Islet of Langerhans (tissue), 1 donor: ENCODE measurements at regions not wholly inside any gene's neighbourhood (a gene's known extent, or its start where the extent isn't known, plus 50 kb on each side); places are given as distances from the start of the nearest gene placed in this dataset.

ENCODE experiments used
- FAIRE-seq: peaks from one replicate; lab custom pipeline; 2011; peaks lifted over from hg19 to GRCh38; lab: Jason Lieb, UNC

- no peak for FAIRE-seq
These were observed 163.8 kb upstream of the KLF14 start for GRCh38 chr7:130897515-130898419.

DNA sequence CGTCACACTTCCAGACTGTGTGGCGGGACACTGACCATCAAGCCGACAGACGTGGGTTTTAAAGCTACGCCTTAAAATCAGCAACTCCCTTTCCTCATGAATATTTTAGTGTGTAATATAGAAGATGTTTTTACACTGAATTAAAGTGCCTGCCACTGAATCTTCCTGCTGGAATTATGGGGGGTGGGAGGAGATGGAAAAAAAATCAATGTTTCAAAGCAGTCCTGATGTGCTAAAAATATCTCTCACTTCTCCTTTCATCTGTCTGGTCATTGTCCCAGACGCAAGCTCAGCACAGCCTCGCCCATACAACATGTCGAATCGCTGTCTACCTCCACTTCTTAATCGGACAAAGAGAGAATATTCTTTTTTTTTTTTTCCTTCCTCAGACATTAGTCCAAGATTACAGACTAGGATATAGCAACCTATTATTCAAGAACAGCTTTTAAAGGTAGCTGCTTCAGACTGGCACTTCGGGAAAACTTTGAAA, 165.1 kb upstream of the KLF14 start:
- no peak for FAIRE-seq

DNA sequence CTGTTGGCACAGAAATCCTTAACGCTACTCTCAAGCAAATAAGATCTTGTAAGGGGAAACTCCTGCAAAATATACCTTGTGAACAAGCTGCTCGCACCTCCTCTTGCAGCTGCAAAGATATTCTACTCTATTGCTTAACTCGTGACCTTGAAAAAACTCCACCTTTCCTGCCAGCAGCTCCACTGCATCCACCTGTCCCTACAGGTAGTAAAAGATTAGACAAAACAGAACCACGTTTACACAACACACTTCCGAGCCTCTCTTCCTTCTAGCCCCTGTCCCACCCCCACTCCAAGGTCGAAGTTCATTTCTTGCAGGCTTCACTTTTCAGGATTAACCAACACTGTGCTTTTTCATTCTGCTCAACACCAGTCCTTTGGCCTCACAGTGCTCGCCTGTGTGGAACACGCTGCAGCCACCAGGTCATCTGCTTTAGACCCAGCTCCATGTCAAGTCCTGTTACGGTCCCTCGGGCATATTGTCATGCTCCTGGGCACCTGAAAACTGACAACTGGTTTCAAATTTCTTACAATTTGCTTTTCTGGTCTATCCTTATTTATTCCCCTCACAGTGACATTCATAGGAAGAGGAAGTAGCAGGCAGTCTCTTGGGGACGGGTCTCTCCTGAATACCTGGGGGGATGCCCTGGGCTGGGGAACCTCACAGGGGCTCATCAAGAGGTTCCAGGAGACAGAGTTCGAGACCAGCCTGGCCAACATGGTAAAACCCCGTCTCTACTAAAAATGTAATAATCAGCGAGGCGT, 165.8 kb upstream of the KLF14 start:
- FAIRE-seq = no peak

GRCh38 chr7:130900471-130901076, 166.6 kb upstream of the KLF14 start:
- no peak for FAIRE-seq

DNA sequence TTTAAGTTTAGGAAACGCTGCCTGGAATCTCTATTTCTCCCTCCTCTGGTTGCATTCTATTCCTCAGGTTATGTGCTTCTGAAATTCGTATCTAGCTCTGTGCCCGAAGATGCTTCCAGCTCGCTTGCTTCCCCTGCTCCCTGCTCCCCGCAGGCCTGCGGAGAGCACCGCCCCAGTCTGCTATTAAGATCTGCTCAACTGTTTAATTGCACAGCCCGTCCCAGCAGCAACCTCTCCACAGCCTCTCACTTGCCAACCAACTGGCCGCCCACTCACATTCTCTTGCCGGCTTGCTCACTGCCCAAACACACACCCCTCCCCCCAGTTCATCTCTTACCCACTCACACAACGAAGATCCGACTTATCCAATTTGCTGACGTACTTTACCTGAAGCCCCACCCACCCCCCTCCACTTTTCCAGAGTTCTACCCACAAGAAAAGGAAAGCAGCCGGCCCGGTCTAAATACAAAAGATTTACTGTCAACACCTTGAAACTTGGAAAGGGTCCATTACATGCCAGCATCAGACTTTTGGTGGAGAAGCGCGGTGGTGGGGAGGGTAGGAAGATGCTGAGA, 167.3 kb upstream of the KLF14 start:
- no peak for FAIRE-seq

- no peak for FAIRE-seq
These were observed 168.8 kb upstream of the KLF14 start for GRCh38 chr7:130902755-130903357.

- no peak for FAIRE-seq
These were observed 169.5 kb upstream of the KLF14 start for GRCh38 chr7:130903358-130903974.

DNA sequence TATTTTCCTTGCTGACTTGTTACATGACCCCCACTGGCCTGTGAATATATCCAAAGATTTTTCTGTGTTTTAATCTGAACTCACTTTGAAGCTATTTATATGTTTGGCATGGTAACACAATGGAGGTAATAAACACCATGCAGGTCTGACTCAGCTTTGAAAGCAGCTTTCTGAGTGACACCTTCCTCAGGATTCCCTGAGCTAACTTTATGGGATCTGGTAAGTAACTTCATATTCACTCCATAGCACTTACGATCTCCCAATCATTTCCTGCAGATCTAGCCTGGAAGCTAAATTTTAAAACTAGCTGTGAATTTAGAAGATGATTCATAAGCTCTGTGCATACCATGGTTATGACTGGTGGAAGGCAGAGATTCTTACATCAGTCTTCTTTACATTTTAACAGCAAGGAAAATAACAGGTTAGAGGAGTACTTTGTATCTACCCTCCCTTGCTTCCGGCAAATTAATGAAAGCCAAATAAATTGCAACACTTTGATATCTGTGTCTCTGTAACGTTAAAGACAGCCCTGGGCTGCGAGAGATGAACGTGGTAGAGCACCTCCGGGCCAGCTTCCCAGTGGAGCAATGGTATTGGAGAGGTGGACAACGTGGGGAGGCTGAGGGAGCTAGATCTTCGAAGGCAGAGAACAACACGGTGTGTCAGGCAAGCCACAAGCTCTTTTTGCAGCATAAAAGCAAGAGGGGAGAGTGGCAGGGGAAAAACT, 170.2 kb upstream of the KLF14 start:
- no peak for FAIRE-seq

DNA sequence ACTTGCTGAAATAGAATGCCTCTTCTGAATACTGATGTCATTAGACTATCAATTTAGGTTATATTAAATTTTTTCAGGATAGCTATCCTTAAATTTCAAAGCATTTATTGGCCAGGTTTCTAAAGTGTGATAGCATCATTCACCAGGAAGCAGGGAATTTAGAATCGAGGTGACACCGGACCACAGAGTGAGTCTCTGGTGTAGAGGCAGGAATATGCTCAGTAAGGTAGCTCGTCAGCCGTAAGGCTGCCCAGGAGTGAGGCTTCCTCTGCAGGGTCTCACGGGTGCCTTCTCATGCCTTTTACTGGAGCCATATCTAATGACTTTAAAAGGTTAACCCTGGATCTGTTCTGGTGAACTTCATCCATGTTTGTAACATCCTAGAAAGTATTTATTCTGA, 170.8 kb upstream of the KLF14 start:
- no peak for FAIRE-seq

- FAIRE-seq = no peak
These were observed 172.6 kb upstream of the KLF14 start for GRCh38 chr7:130906575-130906974.

DNA sequence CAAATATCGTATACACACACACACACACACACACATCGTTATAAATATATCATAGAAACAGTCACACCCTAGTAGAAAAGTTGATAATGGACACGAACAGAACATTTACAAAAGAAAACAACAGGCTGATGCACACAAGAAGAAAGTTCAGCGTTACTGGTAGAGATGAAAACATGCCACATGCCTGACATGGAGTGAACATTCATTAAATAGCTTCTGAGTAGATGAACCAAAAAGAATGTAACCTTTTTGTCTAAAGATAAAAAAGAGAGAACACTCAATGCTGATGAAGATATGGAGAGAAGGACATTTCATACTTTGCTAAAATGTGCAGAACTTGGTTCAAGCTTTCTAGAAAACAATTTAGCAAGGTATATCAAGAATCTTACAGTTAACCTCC, 173.4 kb upstream of the KLF14 start:
- no peak for FAIRE-seq

DNA sequence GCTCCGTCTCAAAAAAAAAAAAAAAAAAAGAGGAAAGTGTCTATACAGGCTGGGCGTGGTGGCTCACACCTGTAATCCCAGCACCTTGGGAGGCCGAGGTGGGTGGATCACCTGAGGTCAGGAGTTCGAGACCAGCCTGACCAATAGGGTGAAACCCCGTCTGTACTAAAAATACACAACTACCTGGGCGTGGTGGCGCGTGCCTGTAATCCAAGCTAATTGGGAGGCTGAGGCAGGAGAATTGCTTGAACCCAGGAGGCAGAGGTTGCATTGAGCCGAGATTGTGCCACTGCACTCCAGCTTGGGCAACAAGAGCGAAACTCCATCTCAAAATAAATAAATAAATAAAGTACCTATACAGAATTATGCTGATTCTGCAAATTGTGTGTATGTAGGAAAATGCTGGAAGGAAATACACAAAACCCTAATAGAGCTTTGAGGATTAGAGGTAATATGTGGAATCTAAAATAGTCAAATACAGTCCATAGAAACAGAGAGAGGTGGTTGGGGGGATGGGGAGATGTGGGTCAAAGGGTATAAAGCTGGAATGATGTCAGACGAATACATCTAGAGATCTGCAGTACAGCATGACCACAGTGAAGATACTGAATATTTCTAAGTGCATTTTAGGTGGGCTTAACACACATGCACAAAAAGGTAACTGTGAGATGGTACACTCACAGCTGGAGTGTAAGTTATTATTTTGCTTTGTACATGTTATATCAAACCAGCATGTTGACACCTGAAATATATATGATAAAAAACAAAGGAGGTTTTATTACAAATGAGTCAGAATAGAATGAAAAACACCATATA, 174.5 kb upstream of the KLF14 start:
- no peak for FAIRE-seq

DNA sequence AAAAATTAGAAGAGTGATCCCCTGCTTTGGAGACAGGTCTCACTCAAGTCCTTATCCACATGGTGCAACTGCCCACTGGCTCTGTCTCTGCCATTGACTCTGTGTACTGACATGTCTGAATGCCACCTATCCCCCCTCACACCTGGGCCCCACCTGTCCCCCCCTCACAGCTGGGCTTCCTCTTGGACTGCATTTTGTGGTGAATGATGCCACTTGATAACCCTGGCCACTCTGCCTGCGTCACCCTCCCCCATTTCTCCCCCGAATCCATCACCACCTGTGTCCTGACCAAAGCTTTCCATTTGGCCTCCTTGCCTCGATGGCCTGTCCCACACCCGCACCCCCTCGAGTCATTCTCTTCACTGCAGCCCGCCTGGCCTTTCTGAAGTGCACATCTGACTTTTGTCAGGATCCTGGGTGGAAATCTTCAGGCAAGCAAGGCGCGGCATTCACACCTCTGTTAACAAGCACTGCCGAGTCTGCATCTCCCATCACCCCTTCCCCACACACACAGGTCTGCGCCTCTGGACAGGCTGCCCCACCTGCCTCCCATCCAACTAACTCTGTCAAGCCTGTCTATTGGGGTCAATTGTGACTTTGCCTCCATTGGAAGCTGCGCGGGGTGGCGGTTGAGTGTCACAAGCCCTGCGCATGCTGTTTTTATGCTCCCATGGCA, 175.3 kb upstream of the KLF14 start:
- no peak for FAIRE-seq

DNA sequence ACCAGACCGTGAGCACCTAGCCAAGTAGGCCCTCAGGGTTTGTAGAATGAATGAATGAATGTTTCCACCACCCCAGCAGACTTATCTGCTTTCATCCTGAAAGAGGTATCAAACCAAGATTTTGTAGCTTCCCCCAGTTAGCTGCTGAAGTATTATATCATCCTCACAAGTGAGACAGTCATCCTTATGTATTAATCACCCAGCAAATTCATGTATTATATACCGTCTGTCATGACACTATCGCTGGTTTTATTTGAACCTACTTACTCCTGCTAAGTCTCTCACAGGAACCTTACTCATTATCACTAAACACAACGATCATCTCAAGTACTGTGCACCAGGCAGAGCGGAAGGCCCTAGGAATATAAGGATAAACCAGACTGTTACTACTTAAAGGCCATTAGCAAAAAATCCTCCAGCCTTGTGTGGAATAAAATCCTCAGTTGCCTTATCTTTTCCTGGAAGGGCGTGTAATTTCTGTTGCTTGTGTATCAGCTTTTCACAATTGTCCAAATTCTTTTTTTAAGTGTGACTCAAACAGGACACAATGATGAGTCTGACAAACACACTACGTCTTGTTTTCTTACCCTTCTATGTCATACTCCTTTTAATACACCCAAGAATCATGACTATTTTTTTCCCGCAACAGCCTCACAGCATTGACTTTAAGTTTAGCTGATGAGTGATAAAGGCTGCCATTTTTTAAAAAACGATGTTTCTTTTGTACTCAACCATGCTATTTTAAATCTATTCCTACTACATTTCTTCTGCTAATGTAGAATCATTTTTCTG, 176.1 kb upstream of the KLF14 start:
- no peak for FAIRE-seq

- no peak for FAIRE-seq
These were observed 177.2 kb upstream of the KLF14 start for GRCh38 chr7:130910949-130911944.

DNA sequence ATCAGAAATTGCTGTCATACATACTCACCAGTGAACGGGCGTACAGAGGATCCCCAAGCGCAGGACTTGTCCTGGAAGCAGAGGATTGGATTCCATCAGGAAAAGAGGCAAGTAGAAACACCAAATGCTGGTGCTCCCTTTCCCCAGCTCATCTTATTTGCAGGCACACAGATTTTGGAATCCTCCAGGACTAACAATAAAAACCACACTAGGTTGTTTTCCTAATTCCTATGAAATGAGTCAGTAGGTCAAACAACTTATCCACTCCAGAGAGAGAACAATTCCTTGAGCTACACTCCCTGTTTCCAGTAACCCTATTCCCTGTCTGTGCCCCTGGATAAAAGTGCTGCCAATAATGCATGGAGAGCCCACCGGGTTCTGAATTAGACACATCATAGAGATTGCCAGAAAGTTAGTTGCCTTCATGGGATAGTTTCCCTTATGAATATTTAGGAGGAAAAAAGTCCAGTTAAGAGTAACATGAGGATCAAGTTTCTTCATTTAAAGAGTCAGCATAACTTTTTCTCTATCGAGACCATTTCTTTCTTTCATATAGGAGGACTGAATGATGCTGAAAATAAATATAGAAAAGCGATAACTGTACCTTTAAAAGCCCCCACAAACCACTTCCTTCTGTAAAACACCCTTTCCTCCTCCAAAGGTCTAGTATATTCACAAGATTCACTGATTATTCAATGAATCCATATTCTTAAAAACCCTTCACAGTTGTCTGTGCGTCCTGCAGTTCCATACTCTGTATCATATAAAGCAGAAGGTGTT, 178.3 kb upstream of the KLF14 start:
- FAIRE-seq = no peak
